ENCODE measurements at regions not wholly inside any gene's neighbourhood (a gene's known extent, or its start where the extent isn't known, plus 50 kb on each side); places are given as distances from the start of the nearest gene placed in this dataset.

DNA sequence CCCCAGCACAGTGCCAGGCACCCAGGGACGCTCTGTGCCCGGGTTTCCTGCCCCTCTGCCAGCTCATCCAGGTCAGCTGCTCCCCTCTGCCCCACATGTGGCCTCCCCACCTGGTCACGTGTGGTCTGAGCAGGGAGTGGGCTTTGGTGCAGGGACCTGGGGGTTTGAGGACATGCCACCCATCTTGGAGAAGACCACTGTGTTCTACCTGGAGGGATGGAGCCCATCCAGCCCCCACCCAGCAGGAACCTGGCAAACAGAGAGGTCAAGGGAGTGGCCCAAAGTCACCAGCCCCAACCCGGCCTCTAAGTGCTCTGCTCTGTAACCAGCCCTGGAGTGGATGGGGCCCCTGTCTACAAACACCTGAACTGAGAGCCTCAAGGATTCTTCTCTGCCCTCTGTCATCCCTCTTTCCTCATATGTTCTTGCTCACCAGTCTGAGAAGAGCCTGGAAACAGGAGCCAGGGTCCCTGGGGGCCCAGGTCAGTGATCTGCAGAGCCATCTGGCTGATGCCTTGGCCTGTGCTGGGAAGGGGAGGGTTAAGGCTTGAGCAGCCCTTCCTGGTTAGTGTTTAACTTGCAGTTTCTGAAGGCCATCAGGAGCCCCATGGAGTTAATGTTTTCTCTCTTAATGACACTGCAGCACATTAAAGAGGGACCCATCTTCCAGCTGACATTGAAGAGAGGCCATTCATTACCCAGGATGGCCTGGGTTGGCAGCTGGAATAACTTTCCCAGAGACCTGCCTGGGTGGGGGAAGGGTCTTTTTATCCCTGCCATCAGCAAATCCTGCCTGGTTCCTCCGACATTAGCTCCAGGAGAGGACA, 235.4 kb downstream of the PTPRU start:
- Histone ChIP-seq H3K4me3 (no peak overlapping the region), H3K36me3 (no peaks in the 10 kb centered on the region), H3K27ac (no peak overlapping the region), H3K4me1 (ENCODE audit: insufficient read depth) (no peaks in the 10 kb centered on the region), H3K9me3 (no peaks in the 10 kb centered on the region), H3K27me3 (no peaks in the 10 kb centered on the region)
- DNase-seq = no peak
- 61 to 72% (median 70%) methylated on average over 5 of the region's 5 CpGs for WGBS, 3 donors
- TF ChIP-seq EP300 (IDR thresholded peaks at IDR 0.05) = no peak
- TF ChIP-seq, protein P1, sequence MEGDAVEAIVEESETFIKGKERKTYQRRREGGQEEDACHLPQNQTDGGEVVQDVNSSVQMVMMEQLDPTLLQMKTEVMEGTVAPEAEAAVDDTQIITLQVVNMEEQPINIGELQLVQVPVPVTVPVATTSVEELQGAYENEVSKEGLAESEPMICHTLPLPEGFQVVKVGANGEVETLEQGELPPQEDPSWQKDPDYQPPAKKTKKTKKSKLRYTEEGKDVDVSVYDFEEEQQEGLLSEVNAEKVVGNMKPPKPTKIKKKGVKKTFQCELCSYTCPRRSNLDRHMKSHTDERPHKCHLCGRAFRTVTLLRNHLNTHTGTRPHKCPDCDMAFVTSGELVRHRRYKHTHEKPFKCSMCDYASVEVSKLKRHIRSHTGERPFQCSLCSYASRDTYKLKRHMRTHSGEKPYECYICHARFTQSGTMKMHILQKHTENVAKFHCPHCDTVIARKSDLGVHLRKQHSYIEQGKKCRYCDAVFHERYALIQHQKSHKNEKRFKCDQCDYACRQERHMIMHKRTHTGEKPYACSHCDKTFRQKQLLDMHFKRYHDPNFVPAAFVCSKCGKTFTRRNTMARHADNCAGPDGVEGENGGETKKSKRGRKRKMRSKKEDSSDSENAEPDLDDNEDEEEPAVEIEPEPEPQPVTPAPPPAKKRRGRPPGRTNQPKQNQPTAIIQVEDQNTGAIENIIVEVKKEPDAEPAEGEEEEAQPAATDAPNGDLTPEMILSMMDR (IDR thresholded peaks at IDR 0.05) = no peak
- TF ChIP-seq POLR2A (IDR thresholded peaks at IDR 0.05) = no peak
- intact Hi-C loops (cut with DNase I) = loop anchor here in 1 of 4 donors (10.0 kb wide), 1 partner anchor 227 kb away; no protein-coding TSS in a partner anchor

- DNase-seq = no peak
- Histone ChIP-seq H3K36me3 (no peaks in the 10 kb centered on the region), H3K27ac (no peak overlapping the region), H3K27me3 (no peaks in the 10 kb centered on the region), H3K4me1 (ENCODE audit: insufficient read depth) (no peaks in the 10 kb centered on the region), H3K4me3 (no peak overlapping the region), H3K9me3 (no peaks in the 10 kb centered on the region)
- TF ChIP-seq EP300 (IDR thresholded peaks at IDR 0.05) = no peak
- TF ChIP-seq, protein P1 (IDR thresholded peaks at IDR 0.05) = no peak
- no peak for TF ChIP-seq POLR2A (IDR thresholded peaks at IDR 0.05)
- WGBS, 3 donors = 75 to 91% (median 87%) methylated on average over 10 of the region's 10 CpGs
- intact Hi-C loops (cut with DNase I) = loop anchor here in 1 of 4 donors (10.0 kb wide), 1 partner anchor 226 kb away; no protein-coding TSS in a partner anchor
Measured at GRCh38 chr1:29470788-29471119, 234.4 kb downstream of the PTPRU start.

DNA sequence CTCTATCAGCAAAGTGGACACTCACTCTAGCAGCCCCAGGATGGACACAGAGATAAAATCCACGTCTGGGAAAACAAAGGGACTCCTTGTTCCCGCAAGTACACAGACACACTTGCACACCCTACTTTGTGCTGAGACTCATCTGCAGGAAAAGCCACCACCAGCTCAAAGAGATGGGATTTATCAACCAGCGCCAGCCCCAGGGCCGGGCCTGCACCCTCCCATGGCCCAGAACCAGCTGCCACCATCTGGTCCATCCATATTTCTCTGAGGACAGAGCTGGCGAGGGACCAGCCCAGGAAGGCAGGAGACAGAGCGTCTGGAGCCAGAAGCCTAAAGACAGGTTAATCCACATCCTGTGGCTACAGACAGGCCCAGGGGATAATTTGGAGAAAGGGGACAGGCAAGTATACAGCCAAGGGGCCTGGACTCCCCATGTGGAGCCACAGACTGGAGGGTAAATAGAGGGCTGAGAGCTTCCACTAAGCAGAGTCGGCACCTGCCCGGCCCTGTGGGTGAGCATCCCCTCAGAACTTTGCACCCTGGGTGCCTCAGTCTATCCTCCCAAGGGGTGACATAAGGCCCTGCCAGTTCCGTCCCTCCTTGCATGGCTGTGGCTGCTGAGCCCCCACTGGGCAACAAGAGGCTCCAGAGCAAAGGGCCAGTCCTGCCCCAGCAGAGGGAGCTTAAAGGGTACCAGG, 233.9 kb downstream of the PTPRU start:
- no peaks in the 10 kb centered on the region for H3K36me3 ChIP-seq
- no peaks in the 10 kb centered on the region for H3K4me1 ChIP-seq (ENCODE audit: insufficient read depth)
- H3K4me3 ChIP-seq = no peak overlapping the region
- WGBS, 3 donors = 55 to 69% (median 60%) methylated on average over 9 of the region's 9 CpGs
- H3K9me3 ChIP-seq = no peaks in the 10 kb centered on the region
- TF ChIP-seq POLR2A (IDR thresholded peaks at IDR 0.05) (no peak), EP300 (IDR thresholded peaks at IDR 0.05) (no peak)
- TF ChIP-seq, protein P1 (IDR thresholded peaks at IDR 0.05) = no peak
- DNase-seq = no peak
- no peak overlapping the region for H3K27ac ChIP-seq
- intact Hi-C loops (cut with DNase I) = loop anchor here in 1 of 4 donors (10.0 kb wide), 1 partner anchor 225 kb away; no protein-coding TSS in a partner anchor
- no peaks in the 10 kb centered on the region for H3K27me3 ChIP-seq

DNA sequence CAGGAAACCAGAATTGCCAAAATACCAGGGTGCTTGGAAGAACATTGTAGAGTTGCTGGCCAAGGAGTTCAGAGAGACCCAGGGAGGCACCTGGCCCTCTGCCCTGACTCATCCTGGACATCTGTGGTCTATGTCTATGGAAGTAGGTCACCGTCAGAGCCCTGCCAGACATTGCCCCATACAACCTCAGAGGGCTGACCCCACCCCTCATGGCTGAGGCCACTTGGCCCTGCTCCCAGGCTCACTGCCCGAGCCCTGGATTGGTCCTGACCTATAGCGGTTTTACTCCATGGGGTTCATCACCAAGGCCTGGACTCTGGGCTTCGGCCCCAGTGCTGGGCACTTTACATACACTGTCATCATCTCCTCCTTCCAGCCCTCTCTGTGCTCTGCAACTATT, 233.1 kb downstream of the PTPRU start:
- TF ChIP-seq, protein P1 (IDR thresholded peaks at IDR 0.05) = no peak
- no peak for TF ChIP-seq EP300 (IDR thresholded peaks at IDR 0.05)
- TF ChIP-seq POLR2A (IDR thresholded peaks at IDR 0.05) = no peak
- H3K27ac ChIP-seq = no peak overlapping the region
- H3K4me1 ChIP-seq (ENCODE audit: insufficient read depth) = no peaks in the 10 kb centered on the region
- 56 to 64% (median 61%) methylated on average over 4 of the region's 4 CpGs for WGBS, 3 donors
- H3K27me3 ChIP-seq = no peaks in the 10 kb centered on the region
- peak in 3 of 5 donors; percentile 19 to 55 (median 40) for DNase-seq
- H3K9me3 ChIP-seq = no peaks in the 10 kb centered on the region
- intact Hi-C loops (cut with DNase I) = no loop called here
- no peaks in the 10 kb centered on the region for H3K36me3 ChIP-seq
- H3K4me3 ChIP-seq = no peak overlapping the region

Data from ovary (tissue), 7 donors.